RWPE2 (cell line): ENCODE measurements at regions not wholly inside any gene's neighbourhood (a gene's known extent, or its start where the extent isn't known, plus 50 kb on each side); places are given as distances from the start of the nearest gene placed in this dataset.

ENCODE experiments used
- ATAC-seq: fragments of 200-7000 bp; cut with Tn5 transposase; 3 replicates; pipeline ENCODE4 v1.9.1; 2021; ENCODE audit warnings: low read depth
- DNase-seq: peaks from one replicate; pipeline ENCODE4 v3.0.0-alpha.2; 2020; ENCODE audit warnings: low spot score
- H3K27ac ChIP-seq: fragments of 450-650 bp; 2 replicates; pipeline ENCODE4 v1.5.1; 2017; ENCODE audit warnings: mild to moderate bottlenecking; ENCODE audit not compliant: poor library complexity, severe bottlenecking
- H3K27me3 ChIP-seq: fragments of 250-450 bp; sonication (Bioruptor Pico); 2 replicates; pipeline ENCODE4 v1.5.1; 2021; ENCODE audit warnings: mild to moderate bottlenecking, moderate library complexity; ENCODE audit not compliant: insufficient read depth, poor library complexity, severe bottlenecking
- H3K36me3 ChIP-seq: fragments of 250-450 bp; sonication (Bioruptor Pico); 2 replicates; pipeline ENCODE4 v1.5.1; 2020; ENCODE audit warnings: low read depth, mild to moderate bottlenecking, moderate library complexity
- H3K4me1 ChIP-seq: fragments of 250-450 bp; sonication (Bioruptor Pico); 2 replicates; pipeline ENCODE4 v1.5.1; 2021; ENCODE audit warnings: mild to moderate bottlenecking, moderate library complexity; ENCODE audit not compliant: insufficient read depth, poor library complexity, severe bottlenecking
- H3K4me3 ChIP-seq: fragments of 250-450 bp; sonication (Bioruptor Pico); 2 replicates; pipeline ENCODE4 v1.5.1; 2021; ENCODE audit warnings: mild to moderate bottlenecking, moderate library complexity; ENCODE audit not compliant: severe bottlenecking
- H3K9me3 ChIP-seq: fragments of 250-450 bp; sonication (Bioruptor Pico); 2 replicates; pipeline ENCODE4 v1.5.1; 2021; ENCODE audit warnings: mild to moderate bottlenecking, moderate library complexity; ENCODE audit not compliant: severe bottlenecking
- CTCF ChIP-seq: fragments of 450-650 bp; IDR thresholded peaks from one replicate; pipeline ENCODE4 v1.5.1; 2017; ENCODE audit warnings: mild to moderate bottlenecking, moderate library complexity; ENCODE audit not compliant: poor library complexity, severe bottlenecking

GRCh38 chr11:119976805-119977560 is 160.9 kb downstream of the TRIM29 start:
- no peak for TF ChIP-seq CTCF
- Histone ChIP-seq H3K4me3 (no peak overlapping the region), H3K4me1 (no peaks in the 10 kb centered on the region), H3K36me3 (no peaks in the 10 kb centered on the region), H3K27me3 (peaks cover 8% of the 10 kb centered on the region), H3K9me3 (no peaks in the 10 kb centered on the region), H3K27ac (no peak overlapping the region)
- ATAC-seq (no peak), DNase-seq (no peak)

GRCh38 chr11:119975561-119976152 is 162.3 kb downstream of the TRIM29 start:
- TF ChIP-seq CTCF: no peak
- peaks cover 8% of the 10 kb centered on the region for H3K27me3 ChIP-seq
- no peak for ATAC-seq
- H3K27ac ChIP-seq: no peak overlapping the region
- no peaks in the 10 kb centered on the region for H3K4me1 ChIP-seq
- no peaks in the 10 kb centered on the region for H3K9me3 ChIP-seq
- H3K4me3 ChIP-seq: no peak overlapping the region
- no peaks in the 10 kb centered on the region for H3K36me3 ChIP-seq
- DNase-seq: no peak

GRCh38 chr11:119974467-119974866 is 163.4 kb downstream of the TRIM29 start:
- H3K4me1 ChIP-seq: no peaks in the 10 kb centered on the region
- no peak for TF ChIP-seq CTCF
- H3K4me3 ChIP-seq: no peak overlapping the region
- DNase-seq (no peak), ATAC-seq (no peak)
- no peaks in the 10 kb centered on the region for H3K36me3 ChIP-seq
- H3K27me3 ChIP-seq: peaks cover under 1% of the 10 kb centered on the region
- H3K27ac ChIP-seq: no peak overlapping the region
- no peaks in the 10 kb centered on the region for H3K9me3 ChIP-seq

- no peak for DNase-seq
- Histone ChIP-seq H3K4me3 (no peak overlapping the region), H3K27ac (no peak overlapping the region), H3K9me3 (no peaks in the 10 kb centered on the region), H3K4me1 (no peaks in the 10 kb centered on the region), H3K36me3 (no peaks in the 10 kb centered on the region), H3K27me3 (no peaks in the 10 kb centered on the region)
- TF ChIP-seq CTCF: no peak
- no peak for ATAC-seq
Observed at GRCh38 chr11:119974051-119974450, 163.9 kb downstream of the TRIM29 start.

- H3K4me3 ChIP-seq: no peak overlapping the region
- no peaks in the 10 kb centered on the region for H3K27me3 ChIP-seq
- no peak for TF ChIP-seq CTCF
- ATAC-seq (no peak), DNase-seq (no peak)
- no peaks in the 10 kb centered on the region for H3K36me3 ChIP-seq
- no peaks in the 10 kb centered on the region for H3K9me3 ChIP-seq
- H3K4me1 ChIP-seq: no peaks in the 10 kb centered on the region
- no peak overlapping the region for H3K27ac ChIP-seq
Observed at GRCh38 chr11:119972281-119972680, 165.6 kb downstream of the TRIM29 start.
